GM18909 (cell line): ENCODE measurements at regions not wholly inside any gene's neighbourhood (a gene's known extent, or its start where the extent isn't known, plus 50 kb on each side); places are given as distances from the start of the nearest gene placed in this dataset.

Experiments
- ATAC-seq: cut with Tn5 transposase; IDR thresholded peaks from one replicate; pipeline ENCODE4 v1.9.1; 2021; ENCODE audit warnings: mild to moderate bottlenecking; ENCODE audit not compliant: unreplicated experiment, poor library complexity

- no peak for ATAC-seq
Observed at GRCh38 chr7:45501791-45502190, 72.4 kb upstream of the ADCY1 start.

GRCh38 chr7:45506059-45506458 lies 68.1 kb upstream of the ADCY1 start:
- no peak for ATAC-seq

- ATAC-seq = no peak
Observed at GRCh38 chr7:45509222-45509621, 64.9 kb upstream of the ADCY1 start.

- ATAC-seq = no peak
Observed at GRCh38 chr7:45511721-45512597, 62.2 kb upstream of the ADCY1 start.

GRCh38 chr7:45514944-45515343 lies 59.2 kb upstream of the ADCY1 start:
- ATAC-seq = no peak

GRCh38 chr7:45515346-45515745 lies 58.8 kb upstream of the ADCY1 start:
- no peak for ATAC-seq
